Right lobe of liver (tissue), 4 donors: ENCODE measurements at regions not wholly inside any gene's neighbourhood (a gene's known extent, or its start where the extent isn't known, plus 50 kb on each side); places are given as distances from the start of the nearest gene placed in this dataset.

Experiments
- POLR2A ChIP-seq: fragments of 450-650 bp; IDR thresholded peaks from one replicate; pipeline ENCODE4 v1.6.1; 2017; ENCODE audit warnings: antibody characterized with exemption, mild to moderate bottlenecking
- TF ChIP-seq, protein P1 (sequence below), 4 donors: fragments of 200-600 bp in 3 of 4; fragments of 450-650 bp in 1 of 4; IDR thresholded peaks; one replicate each; pipeline versions ENCODE4 v1.5.1 to v1.8.0; 2016 to 2022; ENCODE audit warnings: antibody characterized with exemption in 4 of 4, mild to moderate bottlenecking in 2 of 4
- donor health status: DM: no; HTN: no; CAD: no.
- donor health status: DM: no; HTN: no; CAD: no.
- donor health status: DM: no; HTN: yes; CAD: no.

DNA sequence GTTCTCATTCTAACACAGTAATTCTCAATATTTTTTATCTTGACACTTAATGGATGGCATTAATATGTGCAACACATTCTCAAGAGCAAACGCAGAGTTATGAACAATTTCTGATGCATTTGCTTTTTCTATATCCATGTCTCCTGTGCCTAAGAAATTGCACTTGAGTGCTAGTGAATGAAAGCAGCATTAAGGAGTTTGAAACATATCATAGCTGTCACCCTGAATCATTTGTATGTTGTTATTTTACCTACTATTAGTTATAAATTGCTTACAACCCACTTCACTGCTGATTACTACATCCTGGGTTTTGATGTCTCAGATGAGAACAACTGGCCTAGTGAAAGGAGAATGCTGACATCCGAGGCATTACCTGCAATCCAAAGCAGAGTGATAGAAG lies 387.3 kb downstream of the RASEF start:
- TF ChIP-seq POLR2A: no peak
- TF ChIP-seq, protein P1, sequence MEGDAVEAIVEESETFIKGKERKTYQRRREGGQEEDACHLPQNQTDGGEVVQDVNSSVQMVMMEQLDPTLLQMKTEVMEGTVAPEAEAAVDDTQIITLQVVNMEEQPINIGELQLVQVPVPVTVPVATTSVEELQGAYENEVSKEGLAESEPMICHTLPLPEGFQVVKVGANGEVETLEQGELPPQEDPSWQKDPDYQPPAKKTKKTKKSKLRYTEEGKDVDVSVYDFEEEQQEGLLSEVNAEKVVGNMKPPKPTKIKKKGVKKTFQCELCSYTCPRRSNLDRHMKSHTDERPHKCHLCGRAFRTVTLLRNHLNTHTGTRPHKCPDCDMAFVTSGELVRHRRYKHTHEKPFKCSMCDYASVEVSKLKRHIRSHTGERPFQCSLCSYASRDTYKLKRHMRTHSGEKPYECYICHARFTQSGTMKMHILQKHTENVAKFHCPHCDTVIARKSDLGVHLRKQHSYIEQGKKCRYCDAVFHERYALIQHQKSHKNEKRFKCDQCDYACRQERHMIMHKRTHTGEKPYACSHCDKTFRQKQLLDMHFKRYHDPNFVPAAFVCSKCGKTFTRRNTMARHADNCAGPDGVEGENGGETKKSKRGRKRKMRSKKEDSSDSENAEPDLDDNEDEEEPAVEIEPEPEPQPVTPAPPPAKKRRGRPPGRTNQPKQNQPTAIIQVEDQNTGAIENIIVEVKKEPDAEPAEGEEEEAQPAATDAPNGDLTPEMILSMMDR (IDR thresholded peaks at IDR 0.05): no peak
